ENCODE measurements at regions not wholly inside any gene's neighbourhood (a gene's known extent, or its start where the extent isn't known, plus 50 kb on each side); places are given as distances from the start of the nearest gene placed in this dataset.

GRCh38 chr12:5220099-5220498 lies 176.4 kb downstream of the KCNA5 start:
- TF ChIP-seq CTCF (IDR thresholded peaks at IDR 0.05), result no peak
- TF ChIP-seq POLR2AphosphoS5 (IDR thresholded peaks at IDR 0.05), result no peak
